Limb (tissue), 2 donors: ENCODE measurements at regions not wholly inside any gene's neighbourhood (a gene's known extent, or its start where the extent isn't known, plus 50 kb on each side); places are given as distances from the start of the nearest gene placed in this dataset.

ENCODE experiments used
- DNase-seq, 2 donors: peaks; one replicate each; pipeline ENCODE4 v3.0.0-alpha.2; 2016; ENCODE audit errors: extremely low spot score in 2 of 2

- no peak for DNase-seq
These were observed 106.8 kb upstream of the JUN start for GRCh38 chr1:58890609-58891008.

GRCh38 chr1:58891347-58891746 is 107.5 kb upstream of the JUN start:
- DNase-seq = no peak

- no peak for DNase-seq
These were observed 109.5 kb upstream of the JUN start for GRCh38 chr1:58893257-58893869.

GRCh38 chr1:58895082-58895481 is 111.2 kb upstream of the JUN start:
- DNase-seq = no peak

GRCh38 chr1:58895559-58896145 is 111.8 kb upstream of the JUN start:
- DNase-seq = no peak

GRCh38 chr1:58896246-58897183 is 112.7 kb upstream of the JUN start:
- DNase-seq = no peak

- no peak for DNase-seq
These were observed 115.1 kb upstream of the JUN start for GRCh38 chr1:58898739-58899586.

GRCh38 chr1:58899587-58900271 is 115.9 kb upstream of the JUN start:
- DNase-seq = no peak

GRCh38 chr1:58900396-58900795 is 116.5 kb upstream of the JUN start:
- DNase-seq = no peak

GRCh38 chr1:58901008-58901407 is 117.2 kb upstream of the JUN start:
- DNase-seq = no peak

GRCh38 chr1:58902830-58903513 is 119.1 kb upstream of the JUN start:
- DNase-seq = no peak

- peak; percentile 79 to 88 for DNase-seq
These were observed 119.9 kb upstream of the JUN start for GRCh38 chr1:58903514-58904298.

- no peak for DNase-seq
These were observed 120.7 kb upstream of the JUN start for GRCh38 chr1:58904299-58905125.

- no peak for DNase-seq
These were observed 121.3 kb upstream of the JUN start for GRCh38 chr1:58905126-58905490.

GRCh38 chr1:58905628-58906221 is 121.9 kb upstream of the JUN start:
- DNase-seq = no peak

GRCh38 chr1:58907398-58907797 is 123.6 kb upstream of the JUN start:
- DNase-seq = no peak

GRCh38 chr1:58908561-58909560 is 125.0 kb upstream of the JUN start:
- DNase-seq = no peak
